ENCODE measurements at regions not wholly inside any gene's neighbourhood (a gene's known extent, or its start where the extent isn't known, plus 50 kb on each side); places are given as distances from the start of the nearest gene placed in this dataset.
"Not testable (repeated sequence)": the region's sequence is repeated elsewhere in the genome, so short reads cannot be mapped to it uniquely, and the experiment has no call there.

DNA sequence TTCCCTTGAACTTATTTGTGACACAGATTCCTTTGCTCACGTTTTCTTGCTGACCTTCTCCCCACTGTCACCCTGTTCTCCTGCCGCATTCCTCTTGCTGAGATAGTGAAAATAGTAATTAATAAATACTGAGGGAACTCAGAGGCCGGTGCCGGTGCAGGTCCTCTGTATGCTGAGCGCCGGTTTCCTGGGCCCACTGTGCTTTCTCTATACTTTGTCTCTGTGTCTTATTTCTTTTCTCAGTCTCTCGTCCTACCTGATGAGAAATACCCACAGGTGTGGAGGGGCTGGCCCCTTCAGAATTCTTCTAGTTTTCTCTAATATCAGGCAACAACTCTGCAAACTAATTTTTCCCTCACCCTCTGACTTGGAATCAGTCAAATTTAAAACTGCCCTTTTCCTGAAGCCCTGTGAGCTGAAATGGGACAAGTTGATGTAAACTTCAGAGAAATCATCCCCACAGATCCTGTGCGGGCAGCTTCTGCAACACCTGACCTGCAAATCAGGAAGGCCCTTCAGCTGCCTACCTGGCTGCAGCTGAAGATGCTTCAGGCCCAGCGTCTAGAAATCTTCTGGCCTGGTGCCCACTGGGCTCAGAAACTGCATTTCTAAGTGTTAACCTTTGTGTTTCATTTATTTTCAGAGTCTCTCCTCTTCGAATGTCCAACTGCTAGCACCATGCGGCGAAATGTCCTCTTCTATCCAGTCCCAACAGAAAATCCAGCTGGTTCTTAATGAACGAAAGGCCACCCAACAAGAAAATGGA lies 149.7 kb downstream of the TMEM121 start:
- TF ChIP-seq POLR2A (IDR thresholded peaks at IDR 0.05; ENCODE audit: extremely low read depth, insufficient read length); MYC (IDR thresholded peaks at IDR 0.05; ENCODE audit: low read depth, low read length): not testable (repeated sequence)
- TF ChIP-seq, protein P1, sequence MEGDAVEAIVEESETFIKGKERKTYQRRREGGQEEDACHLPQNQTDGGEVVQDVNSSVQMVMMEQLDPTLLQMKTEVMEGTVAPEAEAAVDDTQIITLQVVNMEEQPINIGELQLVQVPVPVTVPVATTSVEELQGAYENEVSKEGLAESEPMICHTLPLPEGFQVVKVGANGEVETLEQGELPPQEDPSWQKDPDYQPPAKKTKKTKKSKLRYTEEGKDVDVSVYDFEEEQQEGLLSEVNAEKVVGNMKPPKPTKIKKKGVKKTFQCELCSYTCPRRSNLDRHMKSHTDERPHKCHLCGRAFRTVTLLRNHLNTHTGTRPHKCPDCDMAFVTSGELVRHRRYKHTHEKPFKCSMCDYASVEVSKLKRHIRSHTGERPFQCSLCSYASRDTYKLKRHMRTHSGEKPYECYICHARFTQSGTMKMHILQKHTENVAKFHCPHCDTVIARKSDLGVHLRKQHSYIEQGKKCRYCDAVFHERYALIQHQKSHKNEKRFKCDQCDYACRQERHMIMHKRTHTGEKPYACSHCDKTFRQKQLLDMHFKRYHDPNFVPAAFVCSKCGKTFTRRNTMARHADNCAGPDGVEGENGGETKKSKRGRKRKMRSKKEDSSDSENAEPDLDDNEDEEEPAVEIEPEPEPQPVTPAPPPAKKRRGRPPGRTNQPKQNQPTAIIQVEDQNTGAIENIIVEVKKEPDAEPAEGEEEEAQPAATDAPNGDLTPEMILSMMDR (IDR thresholded peaks at IDR 0.05; ENCODE audit: low read depth, low read length): not testable (repeated sequence)
- TF ChIP-seq, protein P2, sequence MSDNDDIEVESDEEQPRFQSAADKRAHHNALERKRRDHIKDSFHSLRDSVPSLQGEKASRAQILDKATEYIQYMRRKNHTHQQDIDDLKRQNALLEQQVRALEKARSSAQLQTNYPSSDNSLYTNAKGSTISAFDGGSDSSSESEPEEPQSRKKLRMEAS (IDR thresholded peaks at IDR 0.05; ENCODE audit: low read depth, low read length): not testable (repeated sequence)

Measured in NB4 (cell line).